AG09309 (cell line): ENCODE measurements at regions not wholly inside any gene's neighbourhood (a gene's known extent, or its start where the extent isn't known, plus 50 kb on each side); places are given as distances from the start of the nearest gene placed in this dataset.

Experiments
- DNase-seq: peaks from one replicate; pipeline ENCODE4 v3.0.0-alpha.2; 2010; ENCODE audit warnings: low read depth
- H3K4me3 ChIP-seq: 2 replicates; pipeline ENCODE4 v1.5.1; 2011; ENCODE audit warnings: mild to moderate bottlenecking, low read depth, low read length, moderate library complexity; ENCODE audit not compliant: control insufficient read depth
- TF ChIP-seq, protein P1 (sequence below): IDR thresholded peaks from 2 replicates; pipeline ENCODE4 v1.5.1; 2011; ENCODE audit warnings: mild to moderate bottlenecking, low read depth, low read length, inconsistent platforms; ENCODE audit not compliant: insufficient read depth, control insufficient read depth; ENCODE audit errors: missing control alignments

DNA sequence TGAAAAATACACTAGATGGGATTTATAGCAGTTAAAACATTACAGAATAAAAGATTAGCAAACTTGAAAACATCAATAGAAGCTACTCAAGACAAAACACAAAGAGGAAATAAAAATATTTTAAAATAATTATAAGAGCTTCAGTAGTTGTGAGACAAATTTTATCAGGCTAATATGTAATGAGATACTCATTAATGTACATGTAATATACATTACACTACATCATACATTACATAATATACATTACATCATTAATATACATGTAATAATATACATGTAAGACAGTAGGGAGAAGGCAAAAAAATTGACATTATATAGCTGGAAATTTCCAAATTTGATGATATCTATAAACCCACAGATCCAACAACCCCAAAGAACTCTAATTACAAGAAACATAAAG lies 249.4 kb upstream of the HMGA2 start:
- DNase-seq, result no peak
- TF ChIP-seq, protein P1, sequence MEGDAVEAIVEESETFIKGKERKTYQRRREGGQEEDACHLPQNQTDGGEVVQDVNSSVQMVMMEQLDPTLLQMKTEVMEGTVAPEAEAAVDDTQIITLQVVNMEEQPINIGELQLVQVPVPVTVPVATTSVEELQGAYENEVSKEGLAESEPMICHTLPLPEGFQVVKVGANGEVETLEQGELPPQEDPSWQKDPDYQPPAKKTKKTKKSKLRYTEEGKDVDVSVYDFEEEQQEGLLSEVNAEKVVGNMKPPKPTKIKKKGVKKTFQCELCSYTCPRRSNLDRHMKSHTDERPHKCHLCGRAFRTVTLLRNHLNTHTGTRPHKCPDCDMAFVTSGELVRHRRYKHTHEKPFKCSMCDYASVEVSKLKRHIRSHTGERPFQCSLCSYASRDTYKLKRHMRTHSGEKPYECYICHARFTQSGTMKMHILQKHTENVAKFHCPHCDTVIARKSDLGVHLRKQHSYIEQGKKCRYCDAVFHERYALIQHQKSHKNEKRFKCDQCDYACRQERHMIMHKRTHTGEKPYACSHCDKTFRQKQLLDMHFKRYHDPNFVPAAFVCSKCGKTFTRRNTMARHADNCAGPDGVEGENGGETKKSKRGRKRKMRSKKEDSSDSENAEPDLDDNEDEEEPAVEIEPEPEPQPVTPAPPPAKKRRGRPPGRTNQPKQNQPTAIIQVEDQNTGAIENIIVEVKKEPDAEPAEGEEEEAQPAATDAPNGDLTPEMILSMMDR, result no peak
- H3K4me3 ChIP-seq, result no peak overlapping the region

DNA sequence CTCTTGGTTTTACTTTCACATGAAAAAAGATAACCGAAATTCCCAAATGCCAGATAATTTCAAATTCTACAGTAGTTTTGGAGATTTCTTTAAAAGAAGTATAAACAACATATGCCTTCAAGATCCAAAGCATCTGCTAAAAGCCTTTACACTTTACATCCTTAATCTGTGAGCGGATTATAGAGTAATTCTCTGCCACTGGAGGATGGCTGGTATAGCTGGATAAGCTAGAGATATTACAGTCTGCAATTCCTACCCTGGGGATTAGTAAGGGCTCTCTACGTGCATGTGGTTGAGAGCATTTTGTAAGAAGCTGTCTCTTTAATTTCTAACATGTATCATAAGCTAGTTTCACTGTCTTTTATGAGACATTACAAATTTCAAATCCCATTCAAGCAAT lies 240.3 kb upstream of the HMGA2 start:
- TF ChIP-seq, protein P1, result no peak
- no peak for DNase-seq
- no peak overlapping the region for H3K4me3 ChIP-seq

DNA sequence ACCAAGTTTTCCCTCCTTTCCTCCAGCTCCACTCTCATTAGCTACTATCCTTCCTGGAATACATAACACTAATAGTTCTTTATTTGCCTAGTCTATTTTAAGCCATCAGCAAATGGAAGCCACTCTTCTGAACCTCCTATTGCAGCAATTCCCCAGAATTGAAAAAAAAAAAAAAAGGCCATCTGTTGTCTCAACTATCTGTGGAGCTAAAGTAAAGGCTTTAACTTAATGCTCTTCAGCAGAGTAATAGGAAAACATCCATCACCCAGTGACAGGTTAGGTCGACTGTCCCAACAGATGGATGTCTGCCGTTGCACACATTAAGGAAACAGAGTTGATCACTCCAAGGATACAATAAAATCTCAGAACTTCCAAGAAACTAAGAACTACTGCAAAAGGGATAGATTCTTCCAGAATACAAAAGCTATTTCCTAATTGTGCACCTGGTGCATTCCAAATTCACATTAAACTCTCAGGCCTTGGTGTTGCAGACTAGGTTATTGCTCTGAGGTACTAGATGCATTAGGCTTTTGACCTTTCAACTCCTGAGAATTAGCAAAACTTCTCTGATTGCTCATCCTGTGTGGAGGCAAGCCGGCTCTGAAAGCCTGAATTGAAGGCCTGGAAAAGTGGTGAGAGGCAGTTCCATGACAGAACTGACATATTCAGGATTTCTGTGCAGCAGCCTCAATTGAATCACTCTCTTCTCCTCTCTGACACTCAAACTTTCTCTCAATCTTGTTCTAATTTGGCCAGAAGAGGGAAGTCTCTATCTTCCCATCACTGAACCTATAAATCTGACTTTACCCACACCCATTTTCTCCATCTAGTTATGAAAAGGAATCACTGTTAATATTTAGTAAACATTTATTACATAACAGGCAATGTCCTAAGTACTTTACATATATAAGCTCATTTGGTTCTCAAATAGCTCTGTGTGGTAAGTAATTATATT lies 238.4 kb upstream of the HMGA2 start:
- no peak for DNase-seq
- H3K4me3 ChIP-seq, result no peak overlapping the region
- TF ChIP-seq, protein P1, result no peak

DNA sequence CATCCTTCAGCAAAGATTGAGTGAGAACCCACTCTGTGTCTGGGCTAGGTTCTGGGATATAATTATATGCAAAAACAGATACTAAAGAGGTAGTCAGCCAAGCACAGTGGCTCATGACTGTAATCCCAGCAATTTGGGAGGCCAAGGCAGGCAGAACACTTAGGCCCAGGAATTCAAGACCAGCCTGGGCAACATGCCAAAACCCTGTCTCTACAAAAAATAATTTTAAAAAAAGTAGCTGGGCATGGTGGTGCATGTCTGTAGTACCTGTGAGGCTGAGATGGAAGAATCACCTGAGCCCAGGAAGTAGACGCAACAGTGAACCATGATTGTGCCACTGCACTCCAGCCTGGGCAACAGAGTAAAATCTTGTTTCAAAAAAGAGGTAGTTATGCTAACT lies 237.5 kb upstream of the HMGA2 start:
- TF ChIP-seq, protein P1, result no peak
- H3K4me3 ChIP-seq, result no peak overlapping the region
- DNase-seq, result no peak

DNA sequence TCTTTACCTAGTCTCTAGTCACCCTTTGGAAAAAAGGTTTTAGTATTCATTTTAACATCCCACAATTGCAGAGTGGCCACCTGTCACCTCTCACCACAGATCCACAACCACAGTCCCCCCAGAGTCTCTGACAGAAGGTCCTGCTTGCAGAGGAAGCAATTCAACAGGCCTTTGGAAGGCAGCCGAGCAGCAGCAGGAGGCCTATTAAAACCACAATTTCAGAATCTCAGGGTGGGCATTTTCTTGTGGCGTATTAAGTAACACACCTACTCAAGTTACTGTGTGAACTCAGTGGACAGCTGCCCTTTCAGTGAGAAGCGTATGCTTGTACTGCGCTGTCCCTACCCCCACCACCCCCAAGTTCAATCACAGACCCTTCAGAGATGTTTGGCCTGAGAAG lies 234.0 kb upstream of the HMGA2 start:
- no peak overlapping the region for H3K4me3 ChIP-seq
- no peak for DNase-seq
- TF ChIP-seq, protein P1, result no peak

DNA sequence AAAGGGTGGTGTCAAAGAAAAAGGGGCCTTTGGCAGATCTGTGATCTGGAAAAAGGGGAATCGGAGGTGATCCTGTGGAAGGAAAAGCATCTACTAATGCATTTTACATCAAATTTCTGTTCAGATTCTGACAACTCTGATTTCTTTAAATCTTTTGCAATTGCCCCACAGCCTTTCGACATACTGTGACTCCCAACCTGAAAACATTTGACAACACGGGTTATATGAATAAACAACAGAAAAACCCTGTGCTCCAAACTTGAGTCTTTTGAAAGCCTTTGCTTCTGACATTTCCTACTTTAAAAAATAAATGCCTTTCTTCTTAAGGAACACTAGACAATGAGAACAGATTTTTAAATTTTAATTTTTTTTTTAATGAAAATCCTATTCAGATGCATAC lies 231.9 kb upstream of the HMGA2 start:
- DNase-seq, result no peak
- no peak overlapping the region for H3K4me3 ChIP-seq
- TF ChIP-seq, protein P1, result no peak
